Trophoblast cell (in vitro differentiated cells and primary cell): ENCODE measurements at regions not wholly inside any gene's neighbourhood (a gene's known extent, or its start where the extent isn't known, plus 50 kb on each side); places are given as distances from the start of the nearest gene placed in this dataset.

Experiments used
- DNase-seq, 2 donors: peaks; one replicate each; pipeline ENCODE4 v3.0.0-alpha.2; 2016
- H2AFZ ChIP-seq: 2 replicates; pipeline ENCODE4 v1.6.1; 2013; ENCODE audit warnings: low read length, moderate library complexity, mild to moderate bottlenecking; ENCODE audit not compliant: insufficient read depth, poor library complexity
- H2AK5ac ChIP-seq: 2 replicates; pipeline ENCODE4 v1.6.1; 2013; ENCODE audit warnings: mild to moderate bottlenecking, low read length
- H2BK120ac ChIP-seq: 2 replicates; pipeline ENCODE4 v1.6.1; 2013; ENCODE audit warnings: low read length, mild to moderate bottlenecking, moderate library complexity; ENCODE audit not compliant: insufficient read depth, poor library complexity
- H2BK12ac ChIP-seq: 2 replicates; pipeline ENCODE4 v1.6.1; 2013; ENCODE audit warnings: mild to moderate bottlenecking, low read length, moderate library complexity
- H2BK5ac ChIP-seq: 2 replicates; pipeline ENCODE4 v1.6.1; 2013; ENCODE audit warnings: low read length, low read depth, moderate library complexity, mild to moderate bottlenecking; ENCODE audit not compliant: poor library complexity
- H3K14ac ChIP-seq: 2 replicates; pipeline ENCODE4 v1.6.1; 2013; ENCODE audit warnings: mild to moderate bottlenecking, low read length
- H3K18ac ChIP-seq: 2 replicates; pipeline ENCODE4 v1.6.1; 2013; ENCODE audit warnings: mild to moderate bottlenecking, low read length
- H3K23ac ChIP-seq: 2 replicates; pipeline ENCODE4 v1.6.1; 2013; ENCODE audit warnings: low read length
- H3K27ac ChIP-seq: 2 replicates; pipeline ENCODE4 v1.5.1; 2013; ENCODE audit warnings: low read depth, mild to moderate bottlenecking, inconsistent platforms, low read length, moderate library complexity
- H3K27me3 ChIP-seq: 2 replicates; pipeline ENCODE4 v1.6.1; 2013; ENCODE audit warnings: inconsistent platforms, mild to moderate bottlenecking, low read length, moderate library complexity; ENCODE audit not compliant: insufficient read depth
- H3K36me3 ChIP-seq, 2 experiments: 1 replicate in 1 of 2; 2 replicates in 1 of 2; pipeline ENCODE4 v1.6.1; 2013; ENCODE audit warnings: low read length in 2 of 2, mild to moderate bottlenecking in 2 of 2, moderate library complexity in 1 of 2; ENCODE audit not compliant: insufficient read depth in 2 of 2, control insufficient read depth in 1 of 2
- H3K4ac ChIP-seq: 2 replicates; pipeline ENCODE4 v1.6.1; 2013; ENCODE audit warnings: low read depth, mild to moderate bottlenecking, low read length, moderate library complexity
- H3K4me1 ChIP-seq, 2 experiments: 1 replicate in 1 of 2; 2 replicates in 1 of 2; pipeline ENCODE4 v1.6.1; 2013; ENCODE audit warnings: low read length in 2 of 2, mild to moderate bottlenecking in 2 of 2, moderate library complexity in 1 of 2; ENCODE audit not compliant: insufficient read depth in 2 of 2, control insufficient read depth in 1 of 2
- H3K4me2 ChIP-seq: 2 replicates; pipeline ENCODE4 v1.6.1; 2013; ENCODE audit warnings: inconsistent platforms, mild to moderate bottlenecking, low read length, moderate library complexity
- H3K4me3 ChIP-seq: 2 replicates; pipeline ENCODE4 v1.5.1; 2013; ENCODE audit warnings: mild to moderate bottlenecking, low read depth, low read length, inconsistent platforms
- H3K79me1 ChIP-seq: one replicate; pipeline ENCODE4 v1.6.1; 2013; ENCODE audit warnings: low read length
- H3K79me2 ChIP-seq: 2 replicates; pipeline ENCODE4 v1.6.1; 2013; ENCODE audit warnings: low read length, mild to moderate bottlenecking; ENCODE audit not compliant: control insufficient read depth, insufficient read depth, poor library complexity
- H3K9ac ChIP-seq: 2 replicates; pipeline ENCODE4 v1.6.1; 2013; ENCODE audit warnings: mild to moderate bottlenecking, low read length
- H3K9me3 ChIP-seq: 2 replicates; pipeline ENCODE4 v1.6.1; 2013; ENCODE audit warnings: low read depth, mild to moderate bottlenecking, control low read depth, inconsistent platforms, low read length; ENCODE audit not compliant: insufficient read depth
- H4K12ac ChIP-seq: 2 replicates; pipeline ENCODE4 v1.6.1; 2013; ENCODE audit warnings: low read depth, mild to moderate bottlenecking, low read length, moderate library complexity
- H4K8ac ChIP-seq: 2 replicates; pipeline ENCODE4 v1.6.1; 2013; ENCODE audit warnings: low read depth, mild to moderate bottlenecking, low read length, moderate library complexity
- H4K91ac ChIP-seq: one replicate; pipeline ENCODE4 v1.6.1; 2013; ENCODE audit warnings: low read depth, mild to moderate bottlenecking, low read length, moderate library complexity
- WGBS: extraction: QIAGEN DNeasy Blood & Tissue Kit; methylation state at CpG from one replicate; pipeline ENCODE4 v1.1.7; 2013; ENCODE audit warnings: missing lambda C conversion rate; ENCODE audit not compliant: insufficient read length, insufficient coverage; ENCODE audit errors: extremely low coverage; 5-methylcytosine and 5-hydroxymethylcytosine counted together

- no peak overlapping the region for H4K12ac ChIP-seq
- no peak overlapping the region for H3K9ac ChIP-seq
- no peaks in the 10 kb centered on the region for H3K79me2 ChIP-seq
- DNase-seq: no peak
- no peak overlapping the region for H3K4ac ChIP-seq
- no peak overlapping the region for H2BK5ac ChIP-seq
- no peak overlapping the region for H4K8ac ChIP-seq
- no peak overlapping the region for H3K18ac ChIP-seq
- H3K36me3 ChIP-seq: no peaks in the 10 kb centered on the region
- H3K4me2 ChIP-seq: no peak overlapping the region
- no peak overlapping the region for H2BK120ac ChIP-seq
- no peak overlapping the region for H3K27ac ChIP-seq
- H3K4me1 ChIP-seq: no peaks in the 10 kb centered on the region
- H3K79me1 ChIP-seq: no peaks in the 10 kb centered on the region
- WGBS: no CpG with 5 or more reads among the region's 4 CpGs
- H3K4me3 ChIP-seq: no peak overlapping the region
- no peak overlapping the region for H2AFZ ChIP-seq
- H3K27me3 ChIP-seq: no peaks in the 10 kb centered on the region
- no peak overlapping the region for H4K91ac ChIP-seq
- no peak overlapping the region for H2AK5ac ChIP-seq
- no peaks in the 10 kb centered on the region for H3K9me3 ChIP-seq
- no peak overlapping the region for H3K23ac ChIP-seq
- no peak overlapping the region for H2BK12ac ChIP-seq
- no peak overlapping the region for H3K14ac ChIP-seq
These were observed 761.4 kb upstream of the MAN1A1 start for GRCh38 chr6:120111001-120111400.

GRCh38 chr6:120108061-120108795 lies 758.7 kb upstream of the MAN1A1 start:
- Histone ChIP-seq H2AFZ (no peak overlapping the region), H3K27ac (no peak overlapping the region), H3K4me3 (no peak overlapping the region), H3K27me3 (no peaks in the 10 kb centered on the region), H2BK5ac (no peak overlapping the region), H3K4me1 (no peaks in the 10 kb centered on the region), H3K4ac (no peak overlapping the region), H3K4me2 (no peak overlapping the region), H3K14ac (no peak overlapping the region), H3K9ac (no peak overlapping the region), H3K36me3 (no peaks in the 10 kb centered on the region), H3K79me2 (no peaks in the 10 kb centered on the region), H4K8ac (no peak overlapping the region), H2BK12ac (no peak overlapping the region), H2BK120ac (no peak overlapping the region), H2AK5ac (no peak overlapping the region), H4K12ac (no peak overlapping the region), H3K23ac (no peak overlapping the region), H4K91ac (no peak overlapping the region), H3K79me1 (no peaks in the 10 kb centered on the region), H3K18ac (no peak overlapping the region), H3K9me3 (no peaks in the 10 kb centered on the region)
- WGBS: no CpG with 5 or more reads among the region's 1 CpG
- peak; percentile 78 to 93 for DNase-seq

- Histone ChIP-seq H3K9me3 (no peaks in the 10 kb centered on the region), H2BK5ac (no peak overlapping the region), H3K79me2 (no peaks in the 10 kb centered on the region), H2BK120ac (no peak overlapping the region), H4K12ac (no peak overlapping the region), H3K14ac (no peak overlapping the region), H2BK12ac (no peak overlapping the region), H3K9ac (no peak overlapping the region), H3K36me3 (no peaks in the 10 kb centered on the region), H3K18ac (no peak overlapping the region), H3K4me3 (no peak overlapping the region), H3K79me1 (no peaks in the 10 kb centered on the region), H4K8ac (no peak overlapping the region), H3K23ac (no peak overlapping the region), H3K4me2 (no peak overlapping the region), H4K91ac (no peak overlapping the region), H3K4me1 (no peaks in the 10 kb centered on the region), H3K27ac (no peak overlapping the region), H3K27me3 (no peaks in the 10 kb centered on the region), H2AK5ac (no peak overlapping the region), H3K4ac (no peak overlapping the region), H2AFZ (no peak overlapping the region)
- no peak for DNase-seq
These were observed 754.1 kb upstream of the MAN1A1 start for GRCh38 chr6:120103618-120104017.

- H3K9ac ChIP-seq: no peak overlapping the region
- no peak for DNase-seq
These were observed 747.2 kb upstream of the MAN1A1 start for GRCh38 chr6:120096696-120097260.

More at GRCh38 chr6:120096696-120097260, 747.2 kb upstream of the MAN1A1 start:
- no peaks in the 10 kb centered on the region for H3K79me1 ChIP-seq
- no peak overlapping the region for H3K4me3 ChIP-seq
- no CpG with 5 or more reads among the region's 2 CpGs for WGBS
- no peaks in the 10 kb centered on the region for H3K9me3 ChIP-seq
- H3K27me3 ChIP-seq: no peaks in the 10 kb centered on the region
- no peak overlapping the region for H4K91ac ChIP-seq
- no peak overlapping the region for H4K8ac ChIP-seq
- H3K36me3 ChIP-seq: no peaks in the 10 kb centered on the region
- H3K14ac ChIP-seq: no peak overlapping the region
- no peak overlapping the region for H3K27ac ChIP-seq
- H2AK5ac ChIP-seq: no peak overlapping the region
- H3K4me2 ChIP-seq: no peak overlapping the region
- H3K23ac ChIP-seq: no peak overlapping the region
- no peak overlapping the region for H4K12ac ChIP-seq
- H3K79me2 ChIP-seq: no peaks in the 10 kb centered on the region
- no peak overlapping the region for H2BK12ac ChIP-seq
- no peak overlapping the region for H2AFZ ChIP-seq
- H3K4ac ChIP-seq: no peak overlapping the region
- H3K18ac ChIP-seq: no peak overlapping the region
- no peaks in the 10 kb centered on the region for H3K4me1 ChIP-seq
- no peak overlapping the region for H2BK120ac ChIP-seq
- no peak overlapping the region for H2BK5ac ChIP-seq
